Epithelial cell of proximal tubule (primary cell): ENCODE measurements at regions not wholly inside any gene's neighbourhood (a gene's known extent, or its start where the extent isn't known, plus 50 kb on each side); places are given as distances from the start of the nearest gene placed in this dataset.
A peak's percentile ranks its signal among the peaks of the same experiment; 100 is the strongest.

Experiments used
- DNase-seq: peaks from one replicate; pipeline ENCODE4 v3.0.0-alpha.2; 2011; ENCODE audit warnings: low read depth
- H3K4me3 ChIP-seq: 2 replicates; pipeline ENCODE4 v1.5.1; 2011; ENCODE audit warnings: low read depth, mild to moderate bottlenecking, low read length
- CTCF ChIP-seq: conservative IDR thresholded peaks from 2 replicates; pipeline ENCODE4 v1.5.1; 2012; ENCODE audit warnings: low read depth, mild to moderate bottlenecking, low read length

- H3K4me3 ChIP-seq, result no peak overlapping the region
- no peak for TF ChIP-seq CTCF
- no peak for DNase-seq
Observed at GRCh38 chr11:70510571-70510970, 112.2 kb downstream of the CTTN start.

GRCh38 chr11:70511345-70511744 is 113.0 kb downstream of the CTTN start:
- DNase-seq, result no peak
- TF ChIP-seq CTCF, result peak; percentile 45

GRCh38 chr11:70512716-70513115 is 114.4 kb downstream of the CTTN start:
- DNase-seq, result no peak
- H3K4me3 ChIP-seq, result no peak overlapping the region

More at GRCh38 chr11:70511345-70511744, 113.0 kb downstream of the CTTN start:
- no peak overlapping the region for H3K4me3 ChIP-seq

DNA sequence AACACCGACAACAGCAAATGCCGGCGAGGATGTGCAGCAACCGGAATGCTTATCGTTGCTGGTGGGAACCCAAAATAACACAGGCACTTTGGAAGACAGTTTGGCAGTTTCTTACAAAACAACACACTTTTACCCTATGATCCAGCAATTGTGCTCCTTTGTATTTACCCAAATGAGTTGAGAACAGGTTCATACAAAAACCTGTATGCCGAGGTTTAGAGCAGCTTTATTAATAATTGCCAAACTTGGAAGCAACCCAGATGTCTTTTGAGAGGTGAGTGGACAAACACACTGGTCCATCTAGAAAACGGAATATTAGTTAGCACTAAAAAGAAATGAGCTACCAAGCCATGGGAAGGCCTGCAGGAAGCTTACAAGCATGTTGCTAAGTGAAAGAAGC is 118.9 kb downstream of the CTTN start:
- DNase-seq, result no peak
- no peak for TF ChIP-seq CTCF
- no peak overlapping the region for H3K4me3 ChIP-seq

More at GRCh38 chr11:70512716-70513115, 114.4 kb downstream of the CTTN start:
- no peak for TF ChIP-seq CTCF

- no peak for DNase-seq
- peak; percentile 4 for TF ChIP-seq CTCF
- no peak overlapping the region for H3K4me3 ChIP-seq
Observed at GRCh38 chr11:70517988-70518907, 119.9 kb downstream of the CTTN start.

- no peak overlapping the region for H3K4me3 ChIP-seq
- no peak for TF ChIP-seq CTCF
- DNase-seq, result no peak
Observed at GRCh38 chr11:70519117-70519516, 120.8 kb downstream of the CTTN start.
